ENCODE measurements at regions not wholly inside any gene's neighbourhood (a gene's known extent, or its start where the extent isn't known, plus 50 kb on each side); places are given as distances from the start of the nearest gene placed in this dataset.

DNA sequence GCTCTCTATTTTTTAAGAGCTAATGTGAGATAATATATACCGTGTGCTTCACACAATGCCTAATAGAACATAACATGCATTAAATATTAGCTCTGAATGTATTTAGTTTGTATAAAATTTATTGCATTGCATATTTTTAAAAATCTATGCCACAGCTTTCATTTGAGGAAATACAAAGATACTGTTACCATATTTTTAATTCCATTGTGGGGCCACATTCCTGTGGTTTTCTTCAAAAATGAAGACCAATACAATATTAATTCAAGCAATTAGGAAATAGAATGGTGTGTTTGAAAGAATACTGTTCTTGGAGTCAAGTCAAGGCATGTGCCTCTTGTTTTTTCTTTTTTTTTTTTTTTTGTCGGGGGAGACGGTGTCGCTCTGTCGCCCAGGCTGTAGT lies 95.4 kb upstream of the CADPS start:
- 73 to 78% methylated on average over 5 of the region's 5 CpGs for WGBS, 2 donors
- no peaks in the 10 kb centered on the region for H3K36me3 ChIP-seq
- H3K4me3 ChIP-seq: no peak overlapping the region
- no peak for DNase-seq (ENCODE audit: low spot score in 2 of 2)
- no peaks in the 10 kb centered on the region for H3K4me1 ChIP-seq
- H3K27ac ChIP-seq: no peak overlapping the region
- TF ChIP-seq, protein P1, sequence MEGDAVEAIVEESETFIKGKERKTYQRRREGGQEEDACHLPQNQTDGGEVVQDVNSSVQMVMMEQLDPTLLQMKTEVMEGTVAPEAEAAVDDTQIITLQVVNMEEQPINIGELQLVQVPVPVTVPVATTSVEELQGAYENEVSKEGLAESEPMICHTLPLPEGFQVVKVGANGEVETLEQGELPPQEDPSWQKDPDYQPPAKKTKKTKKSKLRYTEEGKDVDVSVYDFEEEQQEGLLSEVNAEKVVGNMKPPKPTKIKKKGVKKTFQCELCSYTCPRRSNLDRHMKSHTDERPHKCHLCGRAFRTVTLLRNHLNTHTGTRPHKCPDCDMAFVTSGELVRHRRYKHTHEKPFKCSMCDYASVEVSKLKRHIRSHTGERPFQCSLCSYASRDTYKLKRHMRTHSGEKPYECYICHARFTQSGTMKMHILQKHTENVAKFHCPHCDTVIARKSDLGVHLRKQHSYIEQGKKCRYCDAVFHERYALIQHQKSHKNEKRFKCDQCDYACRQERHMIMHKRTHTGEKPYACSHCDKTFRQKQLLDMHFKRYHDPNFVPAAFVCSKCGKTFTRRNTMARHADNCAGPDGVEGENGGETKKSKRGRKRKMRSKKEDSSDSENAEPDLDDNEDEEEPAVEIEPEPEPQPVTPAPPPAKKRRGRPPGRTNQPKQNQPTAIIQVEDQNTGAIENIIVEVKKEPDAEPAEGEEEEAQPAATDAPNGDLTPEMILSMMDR (IDR thresholded peaks at IDR 0.05): no peak
- TF ChIP-seq EP300 (IDR thresholded peaks at IDR 0.05): no peak
- no peaks in the 10 kb centered on the region for H3K9me3 ChIP-seq
- no peaks in the 10 kb centered on the region for H3K27me3 ChIP-seq

GRCh38 chr3:62975566-62975965 lies 100.3 kb upstream of the CADPS start:
- Histone ChIP-seq H3K36me3 (no peaks in the 10 kb centered on the region), H3K27me3 (no peaks in the 10 kb centered on the region), H3K27ac (no peak overlapping the region), H3K9me3 (no peaks in the 10 kb centered on the region), H3K4me3 (no peak overlapping the region), H3K4me1 (no peaks in the 10 kb centered on the region)
- DNase-seq (ENCODE audit: low spot score in 2 of 2): no peak
- WGBS, 2 donors: 32 to 35% methylated on average over 1 of the region's 1 CpG
- TF ChIP-seq, protein P1 (IDR thresholded peaks at IDR 0.05): no peak
- TF ChIP-seq EP300 (IDR thresholded peaks at IDR 0.05) (no peak), POLR2A (IDR thresholded peaks at IDR 0.05) (no peak)

- Histone ChIP-seq H3K9me3 (no peaks in the 10 kb centered on the region), H3K36me3 (no peaks in the 10 kb centered on the region), H3K27me3 (no peaks in the 10 kb centered on the region), H3K4me1 (no peaks in the 10 kb centered on the region), H3K4me3 (no peak overlapping the region), H3K27ac (no peak overlapping the region)
- no peak for DNase-seq (ENCODE audit: low spot score in 2 of 2)
- 0 to 21% methylated on average over 1 of the region's 1 CpG for WGBS, 2 donors
- TF ChIP-seq EP300 (IDR thresholded peaks at IDR 0.05): no peak
- TF ChIP-seq, protein P1 (IDR thresholded peaks at IDR 0.05): no peak
- TF ChIP-seq POLR2A (IDR thresholded peaks at IDR 0.05): no peak
Observed at GRCh38 chr3:62981962-62982361, 106.7 kb upstream of the CADPS start.

- Histone ChIP-seq H3K27ac (no peak overlapping the region), H3K27me3 (no peaks in the 10 kb centered on the region), H3K4me1 (no peaks in the 10 kb centered on the region), H3K36me3 (no peaks in the 10 kb centered on the region), H3K4me3 (no peak overlapping the region), H3K9me3 (no peaks in the 10 kb centered on the region)
- WGBS, 2 donors: 62 to 63% methylated on average over 4 of the region's 4 CpGs
- TF ChIP-seq, protein P1 (IDR thresholded peaks at IDR 0.05): no peak
- no peak for TF ChIP-seq POLR2A (IDR thresholded peaks at IDR 0.05)
- TF ChIP-seq EP300 (IDR thresholded peaks at IDR 0.05): no peak
- no peak for DNase-seq (ENCODE audit: low spot score in 2 of 2)
Observed at GRCh38 chr3:62982795-62983455, 107.7 kb upstream of the CADPS start.

GRCh38 chr3:62986061-62986460 lies 110.8 kb upstream of the CADPS start:
- no peaks in the 10 kb centered on the region for H3K4me1 ChIP-seq
- no peak for DNase-seq (ENCODE audit: low spot score in 2 of 2)
- WGBS, 2 donors: 11 to 15% methylated on average over 1 of the region's 1 CpG
- TF ChIP-seq, protein P1 (IDR thresholded peaks at IDR 0.05): no peak
- TF ChIP-seq POLR2A (IDR thresholded peaks at IDR 0.05) (no peak), EP300 (IDR thresholded peaks at IDR 0.05) (no peak)
- no peak overlapping the region for H3K27ac ChIP-seq
- no peaks in the 10 kb centered on the region for H3K27me3 ChIP-seq
- no peak overlapping the region for H3K4me3 ChIP-seq
- H3K9me3 ChIP-seq: no peaks in the 10 kb centered on the region
- no peaks in the 10 kb centered on the region for H3K36me3 ChIP-seq

Measured in tibial nerve (tissue), 4 donors.